ENCODE measurements at regions not wholly inside any gene's neighbourhood (a gene's known extent, or its start where the extent isn't known, plus 50 kb on each side); places are given as distances from the start of the nearest gene placed in this dataset.

GRCh38 chr13:108146642-108147041 is 68.7 kb downstream of the LIG4 start:
- H3K9me2 ChIP-seq (replicated peaks; ENCODE audit: insufficient read depth, low read length): no peaks in the 10 kb centered on the region
- no peak overlapping the region for H3K27ac ChIP-seq (ENCODE audit: low read depth, low read length)
- TF ChIP-seq CTCF (IDR thresholded peaks at IDR 0.05; ENCODE audit: insufficient read depth, low read length, poor library complexity, severe bottlenecking): no peak
- no peak for TF ChIP-seq EZH2phosphoT487 (conservative IDR thresholded peaks at IDR 0.05; ENCODE audit: low read length)
- H2AFZ ChIP-seq (ENCODE audit: low read depth, low read length, severe bottlenecking): no peak overlapping the region
- no peak overlapping the region for H3K4me2 ChIP-seq (ENCODE audit: low read depth, low read length, poor library complexity, severe bottlenecking)
- no peak overlapping the region for H3K4me3 ChIP-seq (ENCODE audit: insufficient read depth, low read length, poor library complexity, severe bottlenecking)
- no peaks in the 10 kb centered on the region; the same call in 1 of the 2 replicates for H3K27me3 ChIP-seq (ENCODE audit: low read length)
- H3F3A ChIP-seq (ENCODE audit: insufficient read depth): no peaks in the 10 kb centered on the region
- no peaks in the 10 kb centered on the region for H3K79me2 ChIP-seq (ENCODE audit: insufficient read depth, low read length)
- no peaks in the 10 kb centered on the region for H4K20me1 ChIP-seq (ENCODE audit: low read depth, low read length)
- H3K9me3 ChIP-seq (ENCODE audit: insufficient read depth, low read length): no peaks in the 10 kb centered on the region
- H3K36me3 ChIP-seq (ENCODE audit: low read length): no peaks in the 10 kb centered on the region
- no peak overlapping the region for H3K9ac ChIP-seq (ENCODE audit: low read length)

- no peak overlapping the region for H3K27ac ChIP-seq (ENCODE audit: low read depth, low read length)
- H3K9me3 ChIP-seq (ENCODE audit: insufficient read depth, low read length): no peaks in the 10 kb centered on the region
- H3K27me3 ChIP-seq (ENCODE audit: low read length): no peaks in the 10 kb centered on the region; the same call in 1 of the 2 replicates
- H2AFZ ChIP-seq (ENCODE audit: low read depth, low read length, severe bottlenecking): no peak overlapping the region
- H3K36me3 ChIP-seq (ENCODE audit: low read length): no peaks in the 10 kb centered on the region
- no peak for TF ChIP-seq EZH2phosphoT487 (conservative IDR thresholded peaks at IDR 0.05; ENCODE audit: low read length)
- TF ChIP-seq CTCF (IDR thresholded peaks at IDR 0.05; ENCODE audit: insufficient read depth, low read length, poor library complexity, severe bottlenecking): no peak
- H3F3A ChIP-seq (ENCODE audit: insufficient read depth): no peaks in the 10 kb centered on the region
- H4K20me1 ChIP-seq (ENCODE audit: low read depth, low read length): no peaks in the 10 kb centered on the region
- H3K9ac ChIP-seq (ENCODE audit: low read length): no peak overlapping the region
- H3K4me2 ChIP-seq (ENCODE audit: low read depth, low read length, poor library complexity, severe bottlenecking): no peak overlapping the region
- no peaks in the 10 kb centered on the region for H3K79me2 ChIP-seq (ENCODE audit: insufficient read depth, low read length)
- H3K4me3 ChIP-seq (ENCODE audit: insufficient read depth, low read length, poor library complexity, severe bottlenecking): no peak overlapping the region
- no peaks in the 10 kb centered on the region for H3K9me2 ChIP-seq (replicated peaks; ENCODE audit: insufficient read depth, low read length)
These were observed 72.5 kb downstream of the LIG4 start for GRCh38 chr13:108142702-108143436.

DNA sequence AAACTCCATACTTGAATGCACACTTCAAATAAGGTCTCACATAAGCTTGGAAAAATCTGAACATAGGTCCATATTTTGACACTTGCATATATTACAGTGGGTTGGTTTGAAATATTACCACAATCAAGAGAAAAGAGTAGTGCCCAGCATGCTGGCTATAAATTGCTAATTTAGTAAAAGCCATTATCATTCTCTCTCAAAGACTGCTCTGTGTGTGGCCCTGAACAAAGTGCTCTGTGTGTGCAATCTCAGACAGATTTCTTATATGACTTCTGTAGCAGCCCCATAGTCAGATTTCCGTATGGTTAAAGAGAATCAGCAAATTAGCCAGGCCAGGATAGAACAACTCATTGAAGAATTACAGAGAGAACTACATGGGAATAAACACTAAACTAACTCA is 78.2 kb downstream of the LIG4 start:
- no peaks in the 10 kb centered on the region for H3K9me2 ChIP-seq (replicated peaks; ENCODE audit: insufficient read depth, low read length)
- no peaks in the 10 kb centered on the region for H3K9me3 ChIP-seq (ENCODE audit: insufficient read depth, low read length)
- no peaks in the 10 kb centered on the region for H3K27me3 ChIP-seq (ENCODE audit: low read length)
- no peak overlapping the region for H3K4me2 ChIP-seq (ENCODE audit: low read depth, low read length, poor library complexity, severe bottlenecking)
- H3K4me3 ChIP-seq (ENCODE audit: insufficient read depth, low read length, poor library complexity, severe bottlenecking): no peak overlapping the region
- H3F3A ChIP-seq (ENCODE audit: insufficient read depth): no peaks in the 10 kb centered on the region
- H3K27ac ChIP-seq (ENCODE audit: low read depth, low read length): no peak overlapping the region
- TF ChIP-seq CTCF (IDR thresholded peaks at IDR 0.05; ENCODE audit: insufficient read depth, low read length, poor library complexity, severe bottlenecking): no peak
- no peak for TF ChIP-seq EZH2phosphoT487 (conservative IDR thresholded peaks at IDR 0.05; ENCODE audit: low read length)
- no peak overlapping the region for H2AFZ ChIP-seq (ENCODE audit: low read depth, low read length, severe bottlenecking)
- no peaks in the 10 kb centered on the region for H3K36me3 ChIP-seq (ENCODE audit: low read length)
- no peaks in the 10 kb centered on the region for H3K79me2 ChIP-seq (ENCODE audit: insufficient read depth, low read length)
- H3K9ac ChIP-seq (ENCODE audit: low read length): no peak overlapping the region
- no peaks in the 10 kb centered on the region for H4K20me1 ChIP-seq (ENCODE audit: low read depth, low read length)

All from SU-DHL-6 (cell line).